ENCODE measurements at regions not wholly inside any gene's neighbourhood (a gene's known extent, or its start where the extent isn't known, plus 50 kb on each side); places are given as distances from the start of the nearest gene placed in this dataset.
"Not testable (repeated sequence)": the region's sequence is repeated elsewhere in the genome, so short reads cannot be mapped to it uniquely, and the experiment has no call there.

- no peaks in the 10 kb centered on the region for H3K9me3 ChIP-seq
- no peaks in the 10 kb centered on the region for H3K36me3 ChIP-seq
- 89 to 97% (median 94%) methylated on average over 3 of the region's 3 CpGs for WGBS, 5 donors
- TF ChIP-seq POLR2AphosphoS5 (IDR thresholded peaks at IDR 0.05) (no peak), CTCF (IDR thresholded peaks at IDR 0.05 in 8 of 11, conservative IDR thresholded peaks at IDR 0.05 in 3 of 11) (no peak), POLR2A (IDR thresholded peaks at IDR 0.05) (no peak)
- H3K4me1 ChIP-seq: no peaks in the 10 kb centered on the region
- no peaks in the 10 kb centered on the region for H3K27me3 ChIP-seq (replicated peaks in 1 of 7)
- no peak overlapping the region for H3K27ac ChIP-seq
- intact Hi-C loops (cut with DNase I; ENCODE audit: low total_unique reads): no loop called here
- DNase-seq: no peak
- H3K4me3 ChIP-seq: no peak overlapping the region
Observed at GRCh38 chr5:58311526-58311925, 148.4 kb downstream of the PLK2 start.

- 88 to 98% (median 95%) methylated on average over 2 of the region's 2 CpGs for WGBS, 5 donors
Observed at GRCh38 chr5:58308384-58308783, 151.5 kb downstream of the PLK2 start.

GRCh38 chr5:58300346-58300895, 159.5 kb downstream of the PLK2 start:
- Histone ChIP-seq H3K27ac (no peak overlapping the region), H3K27me3 (replicated peaks in 1 of 7) (no peaks in the 10 kb centered on the region), H3K4me1 (no peaks in the 10 kb centered on the region), H3K9me3 (no peaks in the 10 kb centered on the region), H3K36me3 (no peaks in the 10 kb centered on the region), H3K4me3 (no peak overlapping the region)
- no peak for DNase-seq
- WGBS, 5 donors: 83 to 96% (median 87%) methylated on average over 2 of the region's 2 CpGs
- intact Hi-C loops (cut with DNase I; ENCODE audit: low total_unique reads): no loop called here
- no peak for TF ChIP-seq CTCF (IDR thresholded peaks at IDR 0.05 in 8 of 11, conservative IDR thresholded peaks at IDR 0.05 in 3 of 11)
- TF ChIP-seq POLR2A (IDR thresholded peaks at IDR 0.05): no peak
- TF ChIP-seq POLR2AphosphoS5 (IDR thresholded peaks at IDR 0.05): no peak

More at GRCh38 chr5:58308384-58308783, 151.5 kb downstream of the PLK2 start:
- H3K27me3 ChIP-seq (replicated peaks in 1 of 7); H3K27ac ChIP-seq; H3K9me3 ChIP-seq; H3K4me1 ChIP-seq; H3K36me3 ChIP-seq; intact Hi-C loops (cut with DNase I; ENCODE audit: low total_unique reads); DNase-seq; H3K4me3 ChIP-seq: not testable (repeated sequence)

- Histone ChIP-seq H3K27ac (no peak overlapping the region), H3K4me3 (no peak overlapping the region), H3K36me3 (no peaks in the 10 kb centered on the region), H3K27me3 (replicated peaks in 1 of 7) (no peaks in the 10 kb centered on the region), H3K9me3 (no peaks in the 10 kb centered on the region), H3K4me1 (peaks cover 0 to 8% (median 0%) of the 10 kb centered on the region in 6 donors)
- intact Hi-C loops (cut with DNase I; ENCODE audit: low total_unique reads): no loop called here
- TF ChIP-seq POLR2AphosphoS5 (IDR thresholded peaks at IDR 0.05) (no peak), POLR2A (IDR thresholded peaks at IDR 0.05) (no peak), CTCF (IDR thresholded peaks at IDR 0.05 in 8 of 11, conservative IDR thresholded peaks at IDR 0.05 in 3 of 11) (no peak)
- no peak for DNase-seq
Observed at GRCh38 chr5:58299256-58299655, 160.6 kb downstream of the PLK2 start.

Measured in spleen (tissue), 11 donors.